Tibial nerve (tissue), 4 donors: ENCODE measurements at regions not wholly inside any gene's neighbourhood (a gene's known extent, or its start where the extent isn't known, plus 50 kb on each side); places are given as distances from the start of the nearest gene placed in this dataset.

Experiments used
- CTCF ChIP-seq, 5 experiments: fragments of 200-600 bp in 3 of 5; fragments of 450-650 bp in 2 of 5; sonication (generic) in 3 of 5; IDR thresholded peaks; one replicate each; pipeline ENCODE4 v1.5.1; 2016 to 2019; ENCODE audit warnings: antibody characterized with exemption in 5 of 5, mild to moderate bottlenecking in 3 of 5, moderate library complexity in 2 of 5
- EP300 ChIP-seq, 2 donors: sonication (generic); formaldehyde crosslinking; IDR thresholded peaks; one replicate each; pipeline ENCODE4 v1.6.1; 2017; ENCODE audit warnings: antibody characterized with exemption in 2 of 2, mild to moderate bottlenecking in 1 of 2
- POLR2A ChIP-seq, 2 donors: fragments of 450-650 bp; IDR thresholded peaks; one replicate each; pipeline ENCODE4 v1.6.1; 2017; ENCODE audit warnings: antibody characterized with exemption in 2 of 2, mild to moderate bottlenecking in 2 of 2, moderate library complexity in 2 of 2

- TF ChIP-seq EP300 (IDR thresholded peaks at IDR 0.05): no peak
- no peak for TF ChIP-seq CTCF (IDR thresholded peaks at IDR 0.05)
- no peak for TF ChIP-seq POLR2A (IDR thresholded peaks at IDR 0.05)
Measured at GRCh38 chr17:72462407-72462806, 341.6 kb downstream of the SOX9 start.
